ENCODE measurements at regions not wholly inside any gene's neighbourhood (a gene's known extent, or its start where the extent isn't known, plus 50 kb on each side); places are given as distances from the start of the nearest gene placed in this dataset.

GRCh38 chr2:14941151-14941631, 308.7 kb downstream of the LRATD1 start:
- intact Hi-C loops (cut with DNase I; ENCODE audit: low total_unique reads) = no loop called here
- WGBS, 5 donors = 61 to 76% (median 69%) methylated on average over 4 of the region's 4 CpGs
- Histone ChIP-seq H3K36me3 (no peaks in the 10 kb centered on the region), H3K9me3 (peaks cover 0 to 48% (median 25%) of the 10 kb centered on the region in 8 donors), H3K27ac (no peak overlapping the region), H3K4me1 (no peaks in the 10 kb centered on the region), H3K4me3 (no peak overlapping the region), H3K27me3 (replicated peaks in 1 of 7) (no peaks in the 10 kb centered on the region)
- TF ChIP-seq CTCF (IDR thresholded peaks at IDR 0.05 in 8 of 11, conservative IDR thresholded peaks at IDR 0.05 in 3 of 11) (no peak), POLR2AphosphoS5 (IDR thresholded peaks at IDR 0.05) (no peak), POLR2A (IDR thresholded peaks at IDR 0.05) (no peak)
- DNase-seq = no peak

- DNase-seq = no peak
- WGBS, 5 donors = 82 to 95% (median 84%) methylated on average over 3 of the region's 3 CpGs
- no peaks in the 10 kb centered on the region for H3K4me1 ChIP-seq
- no peaks in the 10 kb centered on the region for H3K27me3 ChIP-seq (replicated peaks in 1 of 7)
- no peak overlapping the region for H3K4me3 ChIP-seq
- H3K36me3 ChIP-seq = no peaks in the 10 kb centered on the region
- no peak overlapping the region for H3K27ac ChIP-seq
- intact Hi-C loops (cut with DNase I; ENCODE audit: low total_unique reads) = no loop called here
- H3K9me3 ChIP-seq = peaks cover 0 to 36% (median 16%) of the 10 kb centered on the region in 8 donors
- TF ChIP-seq POLR2A (IDR thresholded peaks at IDR 0.05) (no peak), CTCF (IDR thresholded peaks at IDR 0.05 in 8 of 11, conservative IDR thresholded peaks at IDR 0.05 in 3 of 11) (no peak)
Measured at GRCh38 chr2:14942987-14943386, 310.5 kb downstream of the LRATD1 start.

GRCh38 chr2:14944562-14945346, 312.2 kb downstream of the LRATD1 start:
- Histone ChIP-seq H3K4me1 (no peaks in the 10 kb centered on the region), H3K4me3 (no peak overlapping the region), H3K9me3 (peaks cover 0 to 33% (median 14%) of the 10 kb centered on the region in 8 donors), H3K27ac (no peak overlapping the region), H3K36me3 (no peaks in the 10 kb centered on the region), H3K27me3 (replicated peaks in 1 of 7) (no peaks in the 10 kb centered on the region)
- no peak for TF ChIP-seq POLR2A (IDR thresholded peaks at IDR 0.05)
- no peak for TF ChIP-seq POLR2AphosphoS5 (IDR thresholded peaks at IDR 0.05)
- no peak for TF ChIP-seq CTCF (IDR thresholded peaks at IDR 0.05 in 8 of 11, conservative IDR thresholded peaks at IDR 0.05 in 3 of 11)
- intact Hi-C loops (cut with DNase I; ENCODE audit: low total_unique reads) = no loop called here
- no peak for DNase-seq
- 57 to 74% (median 72%) methylated on average over 7 of the region's 7 CpGs for WGBS, 5 donors

- Histone ChIP-seq H3K27ac (no peak overlapping the region), H3K27me3 (replicated peaks in 1 of 7) (no peaks in the 10 kb centered on the region), H3K4me3 (no peak overlapping the region), H3K9me3 (peaks cover 0 to 7% (median 0%) of the 10 kb centered on the region in 8 donors), H3K36me3 (no peaks in the 10 kb centered on the region), H3K4me1 (no peaks in the 10 kb centered on the region)
- 80 to 89% (median 85%) methylated on average over 5 of the region's 5 CpGs for WGBS, 5 donors
- DNase-seq = no peak
- intact Hi-C loops (cut with DNase I; ENCODE audit: low total_unique reads) = no loop called here
- no peak for TF ChIP-seq POLR2A (IDR thresholded peaks at IDR 0.05)
- TF ChIP-seq CTCF (IDR thresholded peaks at IDR 0.05 in 8 of 11, conservative IDR thresholded peaks at IDR 0.05 in 3 of 11) = no peak
- TF ChIP-seq POLR2AphosphoS5 (IDR thresholded peaks at IDR 0.05) = no peak
Measured at GRCh38 chr2:14951569-14952285, 319.2 kb downstream of the LRATD1 start.
